ENCODE measurements at regions not wholly inside any gene's neighbourhood (a gene's known extent, or its start where the extent isn't known, plus 50 kb on each side); places are given as distances from the start of the nearest gene placed in this dataset.

DNA sequence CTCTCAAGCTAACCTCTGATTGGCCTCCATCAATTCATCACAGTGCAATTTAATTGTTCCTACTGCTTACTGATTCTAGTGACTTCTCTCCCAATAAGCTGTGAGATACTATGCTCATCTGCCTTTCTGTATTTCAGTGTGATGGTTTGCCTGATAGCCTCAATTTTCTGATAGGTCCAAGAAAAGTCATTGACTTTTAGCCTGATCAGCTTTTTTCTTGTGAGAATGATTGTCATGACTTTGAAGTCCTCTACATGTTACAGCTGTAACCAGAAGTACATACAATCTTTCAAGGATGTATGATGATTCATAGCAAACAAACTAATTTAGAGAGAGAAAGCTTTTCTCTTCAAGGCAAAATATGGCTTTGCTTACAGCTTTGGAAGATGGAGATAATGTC lies 463.8 kb upstream of the CNTN3 start:
- Mint-ChIP-seq H3K4me1 (no peaks in the 10 kb centered on the region), H3K27ac (no peak overlapping the region), H3K27me3 (no peaks in the 10 kb centered on the region), H3K9me3 (peaks cover 2 to 3% (median 3%) of the 10 kb centered on the region in 3 donors), H3K36me3 (no peaks in the 10 kb centered on the region), H3K4me3 (no peak overlapping the region)

DNA sequence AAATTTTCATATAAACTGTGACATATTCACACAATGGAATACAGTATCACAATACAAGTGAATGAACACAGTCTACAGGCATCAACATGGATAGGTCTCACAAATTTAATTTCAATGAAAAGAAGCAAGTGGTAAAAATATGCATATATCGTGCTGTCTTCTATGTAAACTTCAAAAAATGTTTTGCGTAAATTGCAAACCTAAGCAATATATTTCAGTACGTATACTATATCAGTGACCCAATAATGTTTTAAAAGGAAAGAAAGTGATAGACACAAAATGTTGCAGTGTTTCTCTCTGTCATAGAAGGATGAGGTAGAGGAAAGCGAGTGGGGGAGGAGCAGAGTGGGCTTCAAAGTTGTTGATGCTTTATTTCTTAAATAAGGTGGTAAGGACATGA lies 468.4 kb upstream of the CNTN3 start:
- H3K27me3 Mint-ChIP-seq = no peaks in the 10 kb centered on the region
- peaks cover 3 to 8% (median 6%) of the 10 kb centered on the region in 3 donors for H3K9me3 Mint-ChIP-seq
- peaks cover 2% of the 10 kb centered on the region for H3K36me3 Mint-ChIP-seq
- no peaks in the 10 kb centered on the region for H3K4me1 Mint-ChIP-seq
- no peak overlapping the region for H3K4me3 Mint-ChIP-seq
- H3K27ac Mint-ChIP-seq = no peak overlapping the region

DNA sequence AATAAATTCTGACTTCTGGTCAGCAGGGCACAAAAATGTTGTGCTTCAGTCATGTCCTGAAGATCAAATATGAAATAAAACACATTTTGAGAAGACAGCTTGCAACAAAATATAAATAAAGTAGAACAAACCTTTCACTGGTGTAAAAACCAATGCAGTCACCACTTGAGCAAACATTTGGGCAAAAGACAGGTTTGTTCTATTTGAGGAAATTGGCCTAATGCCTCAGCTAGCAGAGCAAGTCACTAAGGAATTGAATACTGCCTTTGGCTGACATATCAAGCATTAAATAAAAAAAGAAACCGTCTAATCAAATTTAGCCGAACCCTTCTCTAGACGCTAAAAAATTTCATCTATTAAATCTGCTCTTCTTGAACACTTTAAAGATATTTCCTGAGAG lies 475.4 kb upstream of the CNTN3 start:
- no peaks in the 10 kb centered on the region for H3K27me3 Mint-ChIP-seq
- no peak overlapping the region for H3K4me3 Mint-ChIP-seq
- H3K27ac Mint-ChIP-seq = no peak overlapping the region
- H3K4me1 Mint-ChIP-seq = no peaks in the 10 kb centered on the region
- peaks cover 0 to 3% (median 3%) of the 10 kb centered on the region in 3 donors for H3K9me3 Mint-ChIP-seq
- peaks cover 2% of the 10 kb centered on the region for H3K36me3 Mint-ChIP-seq

DNA sequence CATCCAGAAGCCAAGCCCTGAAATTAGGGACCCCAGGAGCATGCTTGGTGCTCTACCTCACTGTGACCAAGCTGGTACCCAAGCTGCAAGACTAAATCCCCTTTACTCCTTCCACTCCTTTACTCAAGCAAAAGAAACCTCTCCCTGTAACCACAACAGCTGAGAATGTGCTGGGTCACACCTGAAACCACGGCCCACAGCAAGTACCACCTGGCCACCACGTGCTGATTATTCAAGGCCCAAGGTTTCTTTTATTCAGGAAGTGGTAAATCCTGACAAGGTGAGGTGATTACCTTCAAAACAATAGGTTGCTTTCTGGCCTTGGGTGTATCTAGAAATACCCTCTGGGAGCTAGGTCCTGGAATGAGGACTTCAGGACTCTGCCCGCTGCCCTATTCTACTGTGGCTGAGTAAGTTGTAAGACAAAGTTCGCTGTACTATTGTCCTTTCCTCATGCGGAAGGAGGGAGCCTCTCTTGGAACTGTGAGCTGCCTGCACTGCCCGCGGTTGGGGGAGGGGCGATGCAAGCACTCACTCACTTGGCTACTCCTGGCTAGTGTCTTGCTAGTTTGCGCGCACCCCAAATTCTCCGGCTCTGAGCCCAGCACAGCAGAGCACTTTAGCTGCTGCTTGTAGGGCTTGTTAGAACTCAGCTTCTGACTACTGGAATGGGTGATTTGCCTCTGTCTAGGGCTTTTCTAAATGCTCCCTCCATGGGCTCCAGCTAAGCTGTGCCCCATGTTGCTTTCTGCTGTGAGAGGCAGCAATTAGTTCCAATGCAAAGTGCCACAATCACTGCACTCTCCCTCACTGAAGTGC lies 487.1 kb upstream of the CNTN3 start:
- Mint-ChIP-seq H3K36me3 (no peaks in the 10 kb centered on the region), H3K4me1 (no peaks in the 10 kb centered on the region), H3K4me3 (no peak overlapping the region), H3K27me3 (no peaks in the 10 kb centered on the region), H3K27ac (no peak overlapping the region), H3K9me3 (peaks cover 5 to 9% (median 7%) of the 10 kb centered on the region in 3 donors)

DNA sequence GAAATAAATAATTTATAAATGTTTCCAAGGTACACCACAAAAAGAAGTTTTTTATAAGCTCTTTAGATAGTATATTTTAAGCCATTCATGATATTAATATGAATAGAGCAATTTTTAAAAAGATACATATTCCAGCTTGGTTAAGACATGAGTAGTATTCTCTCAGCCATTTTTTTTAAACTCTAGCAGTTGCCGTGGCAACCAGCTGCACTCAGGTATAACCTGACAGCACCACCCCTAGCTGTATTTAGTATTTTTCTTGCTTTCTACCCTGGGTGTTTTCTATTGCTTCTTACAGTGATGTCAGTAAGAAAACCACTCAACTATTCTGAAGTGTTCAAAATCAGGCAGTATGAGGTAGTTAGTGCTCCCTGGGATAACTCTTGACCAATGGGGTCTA lies 496.3 kb upstream of the CNTN3 start:
- H3K4me1 Mint-ChIP-seq = no peaks in the 10 kb centered on the region
- no peak overlapping the region for H3K27ac Mint-ChIP-seq

DNA sequence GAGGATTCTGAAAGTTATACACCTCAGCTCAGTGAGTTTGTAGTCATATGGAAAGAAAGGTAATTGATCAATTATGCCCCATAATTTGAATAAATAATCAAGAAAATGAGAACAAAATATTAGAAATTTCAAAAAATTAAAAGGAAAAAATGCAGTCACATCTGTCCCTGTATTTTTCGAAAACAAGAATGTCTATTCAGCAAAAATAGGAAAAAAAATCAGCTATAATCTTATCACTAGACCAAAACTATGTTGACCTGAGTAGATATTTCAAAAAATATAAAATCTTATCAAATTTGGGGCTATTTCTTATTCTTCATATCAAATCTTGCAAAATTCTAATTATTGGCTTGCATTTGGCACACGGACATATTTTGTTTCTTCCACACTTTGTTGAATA lies 501.2 kb upstream of the CNTN3 start:
- Mint-ChIP-seq H3K27me3 (no peaks in the 10 kb centered on the region), H3K9me3 (peaks cover 3 to 7% (median 3%) of the 10 kb centered on the region in 3 donors), H3K36me3 (peaks cover 3% of the 10 kb centered on the region), H3K4me3 (no peak overlapping the region), H3K4me1 (no peaks in the 10 kb centered on the region), H3K27ac (no peak overlapping the region)

More for the DNA sequence above, 496.3 kb upstream of the CNTN3 start:
- H3K36me3 Mint-ChIP-seq = no peaks in the 10 kb centered on the region
- no peaks in the 10 kb centered on the region for H3K27me3 Mint-ChIP-seq
- peaks cover 0 to 3% (median 0%) of the 10 kb centered on the region in 3 donors for H3K9me3 Mint-ChIP-seq
- no peak overlapping the region for H3K4me3 Mint-ChIP-seq

DNA sequence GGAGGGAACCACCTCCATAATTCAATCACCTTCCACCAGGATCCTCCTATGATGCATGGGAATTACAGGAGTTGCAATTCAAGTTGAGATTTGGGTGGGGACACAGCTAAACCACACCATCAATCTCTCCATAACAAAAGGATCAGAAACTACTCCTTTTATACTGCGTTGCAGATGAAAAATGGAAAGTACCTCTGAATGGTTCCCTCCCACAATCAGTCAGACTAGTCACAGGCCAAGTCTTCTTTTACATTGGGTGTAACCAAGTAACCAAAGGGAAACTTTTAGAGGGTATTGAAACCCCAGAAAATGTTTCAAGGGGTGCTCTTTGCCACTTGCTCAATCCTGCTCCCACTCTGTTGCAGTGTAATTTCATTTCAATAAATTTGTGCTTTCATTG lies 504.3 kb upstream of the CNTN3 start:
- no peak overlapping the region for H3K4me3 Mint-ChIP-seq
- H3K4me1 Mint-ChIP-seq = no peaks in the 10 kb centered on the region
- H3K36me3 Mint-ChIP-seq = peaks cover 3% of the 10 kb centered on the region
- H3K9me3 Mint-ChIP-seq = peaks cover 0 to 7% (median 3%) of the 10 kb centered on the region in 3 donors
- no peaks in the 10 kb centered on the region for H3K27me3 Mint-ChIP-seq
- no peak overlapping the region for H3K27ac Mint-ChIP-seq

DNA sequence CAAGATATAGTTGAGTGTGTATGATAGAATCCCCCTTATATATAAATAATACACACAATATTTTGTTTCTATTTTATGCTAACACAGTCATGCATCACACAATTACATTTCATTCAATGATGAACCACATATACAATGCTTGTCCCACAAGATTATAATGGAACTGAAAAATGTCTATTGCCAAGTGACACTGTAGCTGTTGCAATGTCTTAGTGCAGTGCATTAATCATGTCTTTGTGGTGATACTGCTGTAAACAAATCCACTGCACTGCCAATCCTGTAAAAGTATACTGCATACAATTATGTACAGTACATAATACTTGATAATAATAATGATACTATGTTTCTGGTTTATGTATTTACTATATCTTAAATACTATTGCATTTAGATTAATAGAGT lies 512.1 kb upstream of the CNTN3 start:
- Mint-ChIP-seq H3K36me3 (no peaks in the 10 kb centered on the region), H3K27ac (no peak overlapping the region), H3K27me3 (no peaks in the 10 kb centered on the region), H3K4me1 (no peaks in the 10 kb centered on the region), H3K4me3 (no peak overlapping the region), H3K9me3 (peaks cover 1 to 4% (median 3%) of the 10 kb centered on the region in 3 donors)

DNA sequence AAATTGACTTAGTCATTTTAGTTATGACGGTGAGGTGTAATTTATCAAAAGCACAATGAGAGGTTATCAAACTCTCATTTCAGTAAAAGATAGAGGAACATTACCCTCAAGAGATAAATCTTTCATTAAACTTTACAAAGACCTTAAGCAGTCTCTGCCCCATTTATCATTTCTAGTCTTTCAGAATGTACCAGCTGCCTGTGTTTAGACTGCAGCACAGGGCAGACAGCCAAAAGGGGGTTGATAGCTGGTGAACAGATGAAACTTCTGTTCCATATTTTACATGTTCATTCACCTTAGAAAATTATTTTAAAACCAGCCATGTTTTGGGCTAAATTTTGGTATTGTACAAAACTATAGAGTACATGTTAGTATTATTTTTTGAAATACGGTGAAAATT lies 514.6 kb upstream of the CNTN3 start:
- H3K36me3 Mint-ChIP-seq = no peaks in the 10 kb centered on the region
- no peak overlapping the region for H3K4me3 Mint-ChIP-seq
- H3K4me1 Mint-ChIP-seq = peaks cover 0 to 2% (median 0%) of the 10 kb centered on the region in 3 donors
- H3K9me3 Mint-ChIP-seq = peaks cover 2 to 4% (median 3%) of the 10 kb centered on the region in 3 donors
- no peaks in the 10 kb centered on the region for H3K27me3 Mint-ChIP-seq
- H3K27ac Mint-ChIP-seq = no peak overlapping the region

DNA sequence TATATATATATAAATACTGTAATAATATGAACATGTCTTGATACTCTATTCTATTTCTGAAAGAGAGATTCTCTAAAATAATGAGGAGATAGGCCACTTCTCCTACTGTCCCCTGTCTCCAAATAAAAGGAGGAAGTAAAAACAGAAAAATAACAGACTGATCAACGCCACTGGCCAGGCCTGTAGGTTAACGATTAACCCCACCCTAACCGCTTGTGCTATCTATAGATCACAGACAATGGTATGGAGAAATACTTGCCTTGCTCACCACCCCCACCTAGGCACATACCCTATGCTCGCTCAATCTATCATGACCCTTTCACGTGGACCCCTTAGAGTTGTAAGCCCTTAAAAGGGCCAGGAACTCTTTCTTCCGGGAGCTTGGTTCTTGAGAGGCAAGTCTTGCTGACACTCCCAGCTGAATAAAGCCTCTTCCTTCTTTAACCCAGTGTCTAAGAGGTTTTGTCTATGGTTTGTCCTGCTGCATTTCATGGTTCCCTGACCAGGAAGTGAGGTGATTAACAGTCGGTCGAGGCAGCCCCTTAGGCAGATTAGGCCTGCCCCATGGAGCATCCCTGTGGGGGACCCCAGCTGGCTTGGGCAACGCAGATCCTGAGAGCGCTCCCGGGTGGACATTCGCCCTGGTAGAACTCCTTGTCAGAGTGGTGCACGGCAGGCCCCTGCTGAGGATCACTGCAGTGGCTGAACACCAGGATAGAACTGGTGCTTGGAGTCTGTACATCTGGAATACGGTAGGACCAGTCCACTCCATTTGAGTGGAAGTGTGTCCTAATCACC lies 521.8 kb upstream of the CNTN3 start:
- H3K27me3 Mint-ChIP-seq = no peaks in the 10 kb centered on the region
- no peaks in the 10 kb centered on the region for H3K36me3 Mint-ChIP-seq
- no peak overlapping the region for H3K4me3 Mint-ChIP-seq
- peaks cover 2 to 6% (median 6%) of the 10 kb centered on the region in 3 donors for H3K9me3 Mint-ChIP-seq
- peaks cover 0 to 2% (median 0%) of the 10 kb centered on the region in 3 donors for H3K4me1 Mint-ChIP-seq
- no peak overlapping the region for H3K27ac Mint-ChIP-seq

DNA sequence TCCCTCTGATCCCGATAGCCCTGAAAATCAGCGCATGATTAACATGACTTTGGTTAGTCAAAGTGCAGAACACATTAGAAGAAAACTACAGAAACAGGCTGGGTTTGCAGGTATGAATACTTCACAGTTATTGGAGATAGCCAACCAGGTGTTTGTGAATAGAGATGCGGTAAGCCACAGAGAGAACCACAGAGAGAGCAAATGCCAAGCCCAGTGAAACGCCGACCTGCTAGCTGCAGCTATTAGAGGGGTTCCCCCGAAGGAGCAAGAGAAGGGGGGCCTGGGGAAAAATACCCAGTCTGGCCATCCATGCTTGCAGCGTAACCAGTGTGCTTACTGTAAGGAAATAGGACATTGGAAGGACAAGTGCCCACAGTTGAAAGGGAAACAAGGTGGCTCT lies 523.9 kb upstream of the CNTN3 start:
- Mint-ChIP-seq H3K9me3 (peaks cover 2 to 6% (median 4%) of the 10 kb centered on the region in 3 donors), H3K27me3 (no peaks in the 10 kb centered on the region), H3K27ac (no peak overlapping the region), H3K4me3 (no peak overlapping the region), H3K4me1 (no peaks in the 10 kb centered on the region), H3K36me3 (no peaks in the 10 kb centered on the region)

DNA sequence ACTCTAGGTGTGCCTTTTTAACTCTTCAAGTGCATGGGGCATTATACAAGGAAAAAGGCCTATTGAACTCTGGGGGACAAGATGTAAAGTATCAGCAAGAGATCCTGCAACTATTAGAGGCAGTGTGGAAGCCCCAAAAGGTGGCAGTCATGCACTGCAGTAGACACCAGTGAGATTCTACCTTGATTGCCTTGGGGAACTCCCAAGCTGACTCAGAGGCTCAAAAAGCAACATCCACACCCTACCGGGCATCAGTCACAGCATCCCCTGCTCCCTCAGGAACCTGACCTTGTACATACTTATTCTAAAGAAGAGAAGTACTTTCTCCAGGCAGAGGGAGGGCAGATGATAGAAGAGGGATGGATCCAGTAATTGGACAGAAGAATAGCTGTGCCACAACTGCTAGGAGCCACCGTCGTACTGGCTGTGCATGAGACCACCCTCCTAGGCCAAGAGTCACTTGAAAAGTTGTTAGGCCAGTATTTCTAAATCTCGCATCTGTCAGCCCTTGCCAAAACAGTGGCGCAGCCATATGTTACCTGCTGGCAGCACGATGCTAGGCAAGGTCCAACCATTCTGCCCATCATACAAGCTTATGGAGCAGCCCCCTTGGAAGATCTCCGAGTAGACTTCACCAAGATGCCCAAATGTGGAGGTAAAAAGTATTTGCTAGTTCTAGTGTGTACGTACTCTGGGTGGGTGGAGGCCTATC lies 523.1 kb upstream of the FRG2C start:
- no peak overlapping the region for H3K4me3 Mint-ChIP-seq
- H3K4me1 Mint-ChIP-seq = no peaks in the 10 kb centered on the region
- no peak overlapping the region for H3K27ac Mint-ChIP-seq
- H3K27me3 Mint-ChIP-seq = no peaks in the 10 kb centered on the region
- H3K36me3 Mint-ChIP-seq = no peaks in the 10 kb centered on the region
- H3K9me3 Mint-ChIP-seq = peaks cover 2 to 8% (median 4%) of the 10 kb centered on the region in 3 donors

DNA sequence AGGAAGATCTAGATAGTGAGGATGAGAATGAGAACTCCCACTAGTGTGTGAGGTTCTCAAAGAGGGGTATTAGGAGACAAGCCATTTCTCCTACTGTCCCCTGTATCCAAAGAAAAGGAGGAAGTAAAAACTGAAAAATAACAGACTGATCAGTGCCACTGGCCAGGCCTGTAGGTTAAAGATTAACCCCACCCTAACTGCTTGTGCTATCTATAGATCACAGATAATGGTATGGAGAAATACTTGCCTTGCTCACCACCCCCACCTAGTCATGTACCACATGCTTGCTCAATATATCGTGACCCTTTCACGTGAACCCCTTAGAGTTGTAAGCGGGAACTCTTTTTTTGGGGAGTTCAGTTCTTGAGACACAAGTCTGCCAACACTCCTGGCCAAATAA lies 519.7 kb upstream of the FRG2C start:
- Mint-ChIP-seq H3K9me3 (peaks cover 2 to 10% (median 2%) of the 10 kb centered on the region in 3 donors), H3K4me3 (no peak overlapping the region), H3K27ac (no peak overlapping the region), H3K4me1 (no peaks in the 10 kb centered on the region), H3K27me3 (no peaks in the 10 kb centered on the region), H3K36me3 (no peaks in the 10 kb centered on the region)

DNA sequence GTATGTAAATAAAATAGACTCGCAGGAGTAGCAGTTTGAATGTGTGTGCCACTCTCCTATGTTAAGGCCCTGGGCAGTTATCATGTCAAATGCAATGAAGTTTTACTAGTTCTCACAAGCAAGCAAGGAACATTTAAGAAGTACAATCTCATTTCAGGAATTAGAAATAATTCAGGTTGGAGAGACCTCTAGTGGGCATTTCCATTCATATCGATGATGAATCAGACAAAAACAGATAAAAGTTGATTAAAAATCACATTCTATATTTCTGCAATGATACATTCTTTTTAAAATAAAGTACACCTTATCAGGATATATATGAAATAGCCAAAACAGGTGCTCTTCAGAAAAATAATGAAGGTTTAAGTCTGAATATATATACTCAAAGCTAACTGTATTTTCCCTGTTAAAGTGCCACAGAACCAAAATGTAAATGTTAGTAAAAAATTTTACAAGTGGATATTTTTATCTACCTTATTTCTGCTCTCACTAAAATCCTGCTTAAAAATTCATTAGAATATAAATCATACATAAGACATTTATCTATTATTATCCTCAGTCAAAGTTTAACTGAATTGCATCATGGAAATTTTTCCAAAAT lies 492.4 kb upstream of the FRG2C start:
- H3K27me3 Mint-ChIP-seq = no peaks in the 10 kb centered on the region
- H3K27ac Mint-ChIP-seq = no peak overlapping the region
- no peaks in the 10 kb centered on the region for H3K4me1 Mint-ChIP-seq
- H3K36me3 Mint-ChIP-seq = no peaks in the 10 kb centered on the region
- peaks cover 0 to 1% (median 0%) of the 10 kb centered on the region in 3 donors for H3K9me3 Mint-ChIP-seq
- H3K4me3 Mint-ChIP-seq = no peak overlapping the region

DNA sequence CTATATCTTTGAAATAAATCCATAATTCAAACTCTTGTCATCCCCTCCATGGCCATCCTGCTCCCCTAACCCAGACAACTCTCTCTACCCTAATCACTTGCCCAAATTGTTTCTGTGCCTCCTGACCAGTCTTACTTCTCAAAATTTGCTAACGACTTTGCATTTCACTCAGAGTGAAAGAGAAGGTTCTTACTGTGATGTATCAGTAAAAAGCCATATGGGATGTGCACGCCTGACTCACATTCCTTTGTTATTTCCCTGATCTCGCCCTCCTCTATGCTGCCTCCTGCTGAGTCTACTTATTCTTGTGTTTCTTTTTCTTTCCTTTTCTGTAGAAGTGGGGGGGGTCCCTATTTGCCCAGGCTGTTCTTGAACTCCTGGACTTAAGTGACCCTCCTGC lies 487.2 kb upstream of the FRG2C start:
- Mint-ChIP-seq H3K36me3 (no peaks in the 10 kb centered on the region), H3K4me1 (no peaks in the 10 kb centered on the region), H3K4me3 (no peak overlapping the region), H3K9me3 (no peaks in the 10 kb centered on the region), H3K27ac (no peak overlapping the region), H3K27me3 (no peaks in the 10 kb centered on the region)
